ENCODE measurements at regions not wholly inside any gene's neighbourhood (a gene's known extent, or its start where the extent isn't known, plus 50 kb on each side); places are given as distances from the start of the nearest gene placed in this dataset.
"Not testable (repeated sequence)": the region's sequence is repeated elsewhere in the genome, so short reads cannot be mapped to it uniquely, and the experiment has no call there.

DNA sequence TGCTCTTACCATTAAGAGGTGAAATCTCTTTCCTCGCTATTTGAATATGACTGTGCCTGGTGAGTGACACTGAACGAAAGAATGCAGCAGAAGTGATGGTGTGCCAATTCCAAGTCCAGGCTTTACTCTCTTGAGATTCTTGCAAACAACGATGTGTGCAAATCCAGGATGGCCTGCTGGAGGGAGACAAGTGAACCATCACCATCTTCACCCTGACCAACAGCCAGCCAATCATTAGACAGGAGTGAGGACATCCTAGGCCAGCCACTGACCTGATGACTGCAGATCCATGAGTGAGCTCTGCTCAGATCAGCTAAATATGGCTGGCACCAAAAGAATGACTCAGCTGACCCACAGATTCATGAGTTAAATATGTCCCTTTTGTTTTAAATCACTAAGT, 878.0 kb downstream of the PDCD6IP start:
- Mint-ChIP-seq H3K36me3 (peaks cover 33% of the 10 kb centered on the region), H3K27ac (no peak overlapping the region), H3K9me3 (peaks cover 62% of the 10 kb centered on the region), H3K4me1 (peaks cover 3% of the 10 kb centered on the region; the same call in 1 of the 2 replicates), H3K4me3 (no peak overlapping the region), H3K27me3 (ENCODE audit: low read depth) (no peaks in the 10 kb centered on the region; the same call in 1 of the 2 replicates)
- DNase-seq (ENCODE audit: low spot score) (no peak), ATAC-seq (no peak)
- POLR2A ChIA-PET = no interaction called here
- CTCF ChIA-PET = no interaction called here
- TF ChIP-seq GRHL2 (CRISPR knock-in tag; IDR thresholded peaks at IDR 0.05; ENCODE audit: insufficient replicate concordance, severe bottlenecking) = no peak
- no peak for TF ChIP-seq CDX4 (CRISPR knock-in tag; IDR thresholded peaks at IDR 0.05; ENCODE audit: borderline replicate concordance)
- TF ChIP-seq TEAD4 (CRISPR knock-in tag; IDR thresholded peaks at IDR 0.05) = no peak

- Mint-ChIP-seq H3K27ac (no peak overlapping the region), H3K4me1 (peaks cover 3% of the 10 kb centered on the region; the same call in 1 of the 2 replicates), H3K36me3 (peaks cover 37% of the 10 kb centered on the region), H3K4me3 (no peak overlapping the region), H3K9me3 (peaks cover 49% of the 10 kb centered on the region), H3K27me3 (ENCODE audit: low read depth) (no peaks in the 10 kb centered on the region; the same call in 1 of the 2 replicates)
- ChIA-PET CTCF (no interaction called here), POLR2A (no interaction called here)
- ATAC-seq = no peak
- TF ChIP-seq SMAD3 (CRISPR knock-in tag; IDR thresholded peaks at IDR 0.05; ENCODE audit: borderline replicate concordance) = no peak
- TF ChIP-seq JUN (CRISPR knock-in tag; IDR thresholded peaks at IDR 0.05) = no peak
- TF ChIP-seq, protein P1, sequence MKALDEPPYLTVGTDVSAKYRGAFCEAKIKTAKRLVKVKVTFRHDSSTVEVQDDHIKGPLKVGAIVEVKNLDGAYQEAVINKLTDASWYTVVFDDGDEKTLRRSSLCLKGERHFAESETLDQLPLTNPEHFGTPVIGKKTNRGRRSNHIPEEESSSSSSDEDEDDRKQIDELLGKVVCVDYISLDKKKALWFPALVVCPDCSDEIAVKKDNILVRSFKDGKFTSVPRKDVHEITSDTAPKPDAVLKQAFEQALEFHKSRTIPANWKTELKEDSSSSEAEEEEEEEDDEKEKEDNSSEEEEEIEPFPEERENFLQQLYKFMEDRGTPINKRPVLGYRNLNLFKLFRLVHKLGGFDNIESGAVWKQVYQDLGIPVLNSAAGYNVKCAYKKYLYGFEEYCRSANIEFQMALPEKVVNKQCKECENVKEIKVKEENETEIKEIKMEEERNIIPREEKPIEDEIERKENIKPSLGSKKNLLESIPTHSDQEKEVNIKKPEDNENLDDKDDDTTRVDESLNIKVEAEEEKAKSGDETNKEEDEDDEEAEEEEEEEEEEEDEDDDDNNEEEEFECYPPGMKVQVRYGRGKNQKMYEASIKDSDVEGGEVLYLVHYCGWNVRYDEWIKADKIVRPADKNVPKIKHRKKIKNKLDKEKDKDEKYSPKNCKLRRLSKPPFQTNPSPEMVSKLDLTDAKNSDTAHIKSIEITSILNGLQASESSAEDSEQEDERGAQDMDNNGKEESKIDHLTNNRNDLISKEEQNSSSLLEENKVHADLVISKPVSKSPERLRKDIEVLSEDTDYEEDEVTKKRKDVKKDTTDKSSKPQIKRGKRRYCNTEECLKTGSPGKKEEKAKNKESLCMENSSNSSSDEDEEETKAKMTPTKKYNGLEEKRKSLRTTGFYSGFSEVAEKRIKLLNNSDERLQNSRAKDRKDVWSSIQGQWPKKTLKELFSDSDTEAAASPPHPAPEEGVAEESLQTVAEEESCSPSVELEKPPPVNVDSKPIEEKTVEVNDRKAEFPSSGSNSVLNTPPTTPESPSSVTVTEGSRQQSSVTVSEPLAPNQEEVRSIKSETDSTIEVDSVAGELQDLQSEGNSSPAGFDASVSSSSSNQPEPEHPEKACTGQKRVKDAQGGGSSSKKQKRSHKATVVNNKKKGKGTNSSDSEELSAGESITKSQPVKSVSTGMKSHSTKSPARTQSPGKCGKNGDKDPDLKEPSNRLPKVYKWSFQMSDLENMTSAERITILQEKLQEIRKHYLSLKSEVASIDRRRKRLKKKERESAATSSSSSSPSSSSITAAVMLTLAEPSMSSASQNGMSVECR (CRISPR knock-in tag; IDR thresholded peaks at IDR 0.05; ENCODE audit: borderline replicate concordance) = no peak
- DNase-seq (ENCODE audit: low spot score) = no peak
These were observed 880.1 kb downstream of the PDCD6IP start for GRCh38 chr3:34678575-34678974.

DNA sequence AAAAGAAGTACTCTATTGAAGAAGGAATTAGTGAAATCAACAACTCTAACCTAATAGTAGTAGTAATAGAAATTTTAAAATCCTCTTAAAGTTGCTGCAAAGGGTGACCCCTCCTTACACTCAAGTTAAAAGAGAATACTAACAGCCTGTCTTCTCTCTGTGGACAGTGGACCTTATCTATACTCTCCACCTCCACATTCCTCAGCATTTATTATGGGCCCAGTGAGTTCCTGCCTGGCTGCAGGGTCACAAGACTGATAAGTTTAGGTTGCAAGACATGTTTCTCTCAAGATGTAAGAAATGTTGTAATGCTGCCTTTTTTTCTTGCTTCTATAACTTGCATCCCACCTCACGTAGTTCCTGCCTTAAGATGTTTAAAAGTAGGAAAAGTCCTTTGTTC, 880.6 kb downstream of the PDCD6IP start:
- CTCF ChIA-PET, H3K27ac Mint-ChIP-seq: not testable (repeated sequence)

GRCh38 chr3:34683851-34684250, 885.4 kb downstream of the PDCD6IP start:
- ChIA-PET POLR2A (interaction anchor here (1.0 kb wide), 1 partner anchor 703 kb away, joined by 4 read pairs; no protein-coding TSS in a partner anchor), CTCF (interaction anchor here (0.6 to 2.5 kb wide), 19 partner anchors 9 to 800 kb away, joined by 3 to 22 read pairs (median 4); no protein-coding TSS in a partner anchor)
- no peak overlapping the region for H3K4me3 Mint-ChIP-seq
- peak; percentile 82 for DNase-seq (ENCODE audit: low spot score)
- H3K9me3 Mint-ChIP-seq = peaks cover 30% of the 10 kb centered on the region
- peaks cover 29% of the 10 kb centered on the region for H3K36me3 Mint-ChIP-seq
- H3K27me3 Mint-ChIP-seq (ENCODE audit: low read depth) = no peaks in the 10 kb centered on the region; the same call in 1 of the 2 replicates
- no peak overlapping the region for H3K27ac Mint-ChIP-seq
- ATAC-seq = peak; percentile 82
- H3K4me1 Mint-ChIP-seq = no peaks in the 10 kb centered on the region
- TF ChIP-seq SMAD3 (CRISPR knock-in tag; IDR thresholded peaks at IDR 0.05; ENCODE audit: borderline replicate concordance) (no peak), EMX1 (CRISPR knock-in tag; IDR thresholded peaks at IDR 0.05) (no peak), IRF2 (CRISPR knock-in tag; IDR thresholded peaks at IDR 0.05; ENCODE audit: borderline replicate concordance, low read depth) (no peak), NFYB (CRISPR knock-in tag; conservative IDR thresholded peaks at IDR 0.05; ENCODE audit: low read depth) (no peak)
- TF ChIP-seq, protein P2, sequence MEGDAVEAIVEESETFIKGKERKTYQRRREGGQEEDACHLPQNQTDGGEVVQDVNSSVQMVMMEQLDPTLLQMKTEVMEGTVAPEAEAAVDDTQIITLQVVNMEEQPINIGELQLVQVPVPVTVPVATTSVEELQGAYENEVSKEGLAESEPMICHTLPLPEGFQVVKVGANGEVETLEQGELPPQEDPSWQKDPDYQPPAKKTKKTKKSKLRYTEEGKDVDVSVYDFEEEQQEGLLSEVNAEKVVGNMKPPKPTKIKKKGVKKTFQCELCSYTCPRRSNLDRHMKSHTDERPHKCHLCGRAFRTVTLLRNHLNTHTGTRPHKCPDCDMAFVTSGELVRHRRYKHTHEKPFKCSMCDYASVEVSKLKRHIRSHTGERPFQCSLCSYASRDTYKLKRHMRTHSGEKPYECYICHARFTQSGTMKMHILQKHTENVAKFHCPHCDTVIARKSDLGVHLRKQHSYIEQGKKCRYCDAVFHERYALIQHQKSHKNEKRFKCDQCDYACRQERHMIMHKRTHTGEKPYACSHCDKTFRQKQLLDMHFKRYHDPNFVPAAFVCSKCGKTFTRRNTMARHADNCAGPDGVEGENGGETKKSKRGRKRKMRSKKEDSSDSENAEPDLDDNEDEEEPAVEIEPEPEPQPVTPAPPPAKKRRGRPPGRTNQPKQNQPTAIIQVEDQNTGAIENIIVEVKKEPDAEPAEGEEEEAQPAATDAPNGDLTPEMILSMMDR (IDR thresholded peaks at IDR 0.05) = peak; percentile 44

More for the DNA sequence above, 880.6 kb downstream of the PDCD6IP start:
- H3K27me3 Mint-ChIP-seq (ENCODE audit: low read depth); ATAC-seq; H3K4me1 Mint-ChIP-seq; POLR2A ChIA-PET; H3K4me3 Mint-ChIP-seq; DNase-seq (ENCODE audit: low spot score): not testable (repeated sequence)
- Mint-ChIP-seq H3K9me3 (peaks cover 47% of the 10 kb centered on the region), H3K36me3 (peaks cover 37% of the 10 kb centered on the region)

Measured in WTC11 (cell line).